GM18520 (cell line): ENCODE measurements at regions not wholly inside any gene's neighbourhood (a gene's known extent, or its start where the extent isn't known, plus 50 kb on each side); places are given as distances from the start of the nearest gene placed in this dataset.
"Not testable (repeated sequence)": the region's sequence is repeated elsewhere in the genome, so short reads cannot be mapped to it uniquely, and the experiment has no call there.

Experiments used
- ATAC-seq: cut with Tn5 transposase; IDR thresholded peaks from one replicate; pipeline ENCODE4 v1.9.1; 2021; ENCODE audit not compliant: unreplicated experiment

- no peak for ATAC-seq
These were observed 93.1 kb upstream of the BCAR3 start for GRCh38 chr1:93774707-93775106.

DNA sequence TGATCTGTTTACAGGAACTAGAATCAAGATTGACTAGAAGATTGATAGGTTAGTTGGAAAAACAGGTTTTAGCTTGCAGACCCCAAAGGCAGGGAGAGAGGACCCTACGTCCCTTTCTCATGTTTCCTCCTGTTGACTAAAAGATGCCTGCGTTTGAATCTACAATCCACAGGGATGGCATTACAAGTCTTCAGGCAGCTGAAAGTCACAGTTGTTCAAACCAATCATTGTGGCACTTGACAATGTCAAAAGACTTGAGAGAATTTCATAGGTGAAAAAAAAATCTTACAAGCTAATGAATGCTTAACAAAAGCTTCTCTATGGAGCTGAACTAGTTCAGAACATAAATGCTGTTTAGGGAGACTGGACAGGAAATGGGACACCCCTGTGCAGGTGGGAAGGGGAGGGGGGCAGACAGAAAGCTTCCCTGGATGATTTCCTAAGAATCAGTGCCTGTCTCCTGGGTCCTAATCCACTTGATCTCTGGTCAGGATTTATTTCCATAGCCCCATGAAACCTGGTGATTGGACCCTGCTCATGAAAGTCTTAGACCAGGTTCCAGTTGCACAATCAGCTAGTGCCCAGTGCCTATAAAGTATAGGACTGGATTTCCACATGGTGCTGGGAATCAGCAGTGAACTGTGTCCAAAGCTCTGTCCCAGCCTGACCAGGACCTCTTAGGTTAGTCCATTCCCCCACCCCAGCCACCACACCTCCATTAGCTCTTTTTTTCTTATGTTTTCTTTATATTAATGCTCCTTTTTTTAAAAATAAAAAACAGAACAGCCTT, 91.6 kb upstream of the BCAR3 start:
- ATAC-seq, result no peak

- ATAC-seq, result no peak
These were observed 90.2 kb upstream of the BCAR3 start for GRCh38 chr1:93771843-93772242.

DNA sequence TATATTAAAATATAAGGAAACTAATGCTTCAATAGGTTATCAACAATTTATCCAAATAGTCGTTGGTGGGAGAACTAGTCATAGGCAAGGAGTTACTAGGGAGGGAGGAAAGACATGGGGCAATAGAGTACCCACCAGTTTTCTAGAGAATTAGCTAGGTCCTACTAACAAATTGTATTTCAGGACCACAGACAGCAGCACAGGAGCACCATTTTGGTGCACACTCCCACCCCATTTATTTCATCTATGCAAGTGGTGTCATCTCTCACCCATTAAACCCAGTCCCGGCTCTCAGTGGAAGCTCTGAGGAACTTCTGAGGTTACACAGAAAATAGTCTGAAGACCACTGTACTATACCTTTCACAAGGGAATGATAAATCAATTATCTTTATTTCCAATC, 89.0 kb upstream of the BCAR3 start:
- ATAC-seq, result no peak

GRCh38 chr1:93769777-93770176, 88.1 kb upstream of the BCAR3 start:
- ATAC-seq, result no peak

DNA sequence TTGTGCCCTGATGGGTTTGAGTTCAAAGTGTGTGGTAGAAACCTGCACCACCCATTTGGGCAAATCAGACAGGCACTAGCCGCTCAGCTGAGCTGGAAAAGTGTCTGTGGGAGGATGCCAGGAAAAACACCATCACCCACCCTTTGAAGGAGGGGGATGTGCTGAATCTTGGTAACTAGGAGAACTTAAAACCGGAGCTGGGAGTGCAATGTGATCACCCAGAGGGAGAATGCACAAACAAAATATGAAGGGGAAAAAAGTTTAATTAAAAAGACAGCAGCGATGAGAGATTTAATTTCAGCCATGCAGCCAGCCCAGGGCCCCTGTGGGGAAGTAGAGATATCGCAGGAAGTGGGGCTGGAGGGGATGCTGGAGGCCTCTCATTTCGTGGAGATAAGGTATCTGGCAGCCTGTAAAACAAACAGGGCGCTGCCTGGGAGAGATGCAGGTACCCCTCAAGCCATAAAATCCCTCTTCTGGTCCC, 86.8 kb upstream of the BCAR3 start:
- no peak for ATAC-seq

DNA sequence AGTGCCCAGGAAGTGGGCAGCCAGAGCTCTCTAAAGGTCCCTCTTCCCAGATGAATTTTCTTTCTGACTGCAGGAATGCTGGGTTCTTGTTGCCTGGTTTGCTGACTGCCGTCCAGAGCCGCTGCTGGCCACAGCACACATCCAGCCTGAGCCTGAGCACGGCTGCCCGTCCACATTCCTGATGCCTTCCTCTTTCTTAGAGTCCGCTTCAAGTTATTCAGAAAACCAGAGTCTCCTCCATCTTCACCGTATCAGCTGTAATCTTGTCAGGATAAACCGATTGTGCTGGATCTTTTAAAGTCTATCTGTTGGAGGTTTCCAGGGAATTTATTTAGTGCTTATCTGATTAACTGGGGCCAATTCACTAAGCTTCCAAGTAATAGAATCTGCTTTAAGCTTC, 84.8 kb upstream of the BCAR3 start:
- ATAC-seq, result no peak

GRCh38 chr1:93765099-93765498, 83.5 kb upstream of the BCAR3 start:
- no peak for ATAC-seq

- no peak for ATAC-seq
These were observed 82.7 kb upstream of the BCAR3 start for GRCh38 chr1:93764366-93764750.

GRCh38 chr1:93763704-93764365, 82.2 kb upstream of the BCAR3 start:
- no peak for ATAC-seq

DNA sequence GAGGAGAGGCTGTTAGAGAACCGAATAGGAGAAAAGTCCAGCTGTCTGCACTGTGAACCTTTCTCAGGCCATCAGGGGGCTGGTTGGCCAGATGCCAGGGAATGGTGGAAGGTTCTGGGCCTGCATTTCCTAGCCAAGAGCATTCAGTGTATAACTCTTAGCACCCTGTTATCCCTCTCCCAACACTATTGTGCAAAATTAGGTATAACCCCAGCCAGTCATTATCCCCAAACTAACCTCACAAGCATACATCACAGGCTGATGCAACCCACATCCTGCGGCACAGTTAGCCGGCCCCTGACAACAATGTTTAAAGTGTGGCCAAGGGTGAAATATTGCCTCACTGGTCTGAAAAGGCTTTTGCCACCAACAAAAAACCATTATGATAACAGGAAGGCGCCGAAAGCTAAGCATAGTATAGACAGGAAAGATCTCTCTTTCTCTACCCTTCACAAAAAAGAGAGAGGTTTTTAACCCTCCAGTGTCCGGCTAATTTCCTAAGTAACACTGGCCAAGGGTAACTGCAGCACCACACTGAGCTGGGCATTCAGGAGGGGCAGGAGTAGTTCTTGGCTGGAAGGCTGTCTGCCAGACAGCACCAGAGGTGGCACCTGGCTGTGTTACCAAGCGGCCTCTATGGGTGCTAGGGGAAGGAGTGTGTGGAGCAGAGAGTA, 77.3 kb upstream of the BCAR3 start:
- ATAC-seq, result no peak

GRCh38 chr1:93757256-93758036, 75.8 kb upstream of the BCAR3 start:
- no peak for ATAC-seq

GRCh38 chr1:93756657-93757056, 75.0 kb upstream of the BCAR3 start:
- no peak for ATAC-seq

DNA sequence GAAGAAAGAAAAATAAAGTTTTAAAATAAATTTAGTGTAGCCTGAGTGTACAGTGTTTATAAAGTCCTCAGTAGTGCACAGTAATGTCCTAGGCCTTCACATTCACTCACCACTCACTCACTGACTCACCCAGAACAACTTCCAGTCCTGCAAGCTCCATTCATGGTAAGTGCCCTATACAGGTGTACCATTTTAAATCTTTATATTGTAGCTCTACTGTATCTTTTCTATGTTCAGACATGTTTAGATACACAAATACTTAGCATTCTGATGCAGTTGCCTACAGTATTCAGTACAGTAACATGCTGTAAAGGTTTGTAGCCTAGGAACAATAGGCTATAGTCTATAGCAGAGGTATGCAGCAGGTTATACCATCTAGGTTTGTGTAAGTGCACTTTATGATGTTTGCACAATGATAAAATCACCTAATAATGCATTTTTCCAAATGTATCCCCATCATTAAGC, 73.6 kb upstream of the BCAR3 start:
- not testable (repeated sequence) for ATAC-seq

DNA sequence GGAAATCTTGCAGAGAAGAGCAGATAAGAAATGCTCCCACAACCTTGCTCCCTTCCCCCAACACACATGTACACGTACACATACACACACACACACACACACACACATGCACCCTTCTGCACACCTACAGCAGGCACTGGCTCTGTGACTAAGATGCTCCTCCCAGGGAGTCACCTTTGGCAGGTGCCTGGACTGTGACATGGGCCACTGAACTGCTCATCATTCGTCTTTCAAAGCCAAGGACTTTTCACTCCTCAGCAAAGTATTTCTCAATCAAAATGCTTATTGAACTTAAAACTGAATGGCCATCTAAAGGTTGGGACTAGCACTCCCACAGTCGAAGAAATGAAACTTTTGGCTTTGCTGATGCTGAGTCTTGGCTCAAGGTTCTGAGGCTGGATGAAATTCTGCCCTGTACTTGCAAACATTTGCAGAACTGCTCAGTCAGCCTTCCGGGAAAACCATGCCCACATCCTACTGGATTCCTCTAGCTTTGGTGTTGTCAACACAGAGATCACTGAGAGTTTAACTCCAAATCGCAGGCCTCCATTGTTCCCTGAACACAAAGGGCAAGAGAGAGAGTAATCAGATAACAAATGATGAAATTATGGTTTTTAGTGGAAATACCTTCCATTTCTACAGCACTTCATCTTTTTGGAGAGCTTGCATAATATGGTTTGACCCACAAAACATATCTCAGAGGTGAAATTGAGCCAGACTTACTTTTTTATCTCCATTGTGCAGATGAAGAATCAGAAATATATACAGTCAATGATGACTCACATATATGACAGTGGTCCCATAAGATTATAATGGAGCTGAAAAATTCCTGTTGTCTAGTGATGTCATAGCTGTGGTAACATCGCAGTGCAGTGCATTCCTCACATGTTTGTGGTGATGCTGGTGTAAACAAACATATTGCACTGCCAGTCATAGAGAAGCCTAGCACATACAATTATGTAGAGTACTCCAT, 72.4 kb upstream of the BCAR3 start:
- ATAC-seq, result no peak

GRCh38 chr1:93751377-93752250, 70.0 kb upstream of the BCAR3 start:
- ATAC-seq, result no peak

GRCh38 chr1:93750955-93751354, 69.3 kb upstream of the BCAR3 start:
- ATAC-seq, result no peak

DNA sequence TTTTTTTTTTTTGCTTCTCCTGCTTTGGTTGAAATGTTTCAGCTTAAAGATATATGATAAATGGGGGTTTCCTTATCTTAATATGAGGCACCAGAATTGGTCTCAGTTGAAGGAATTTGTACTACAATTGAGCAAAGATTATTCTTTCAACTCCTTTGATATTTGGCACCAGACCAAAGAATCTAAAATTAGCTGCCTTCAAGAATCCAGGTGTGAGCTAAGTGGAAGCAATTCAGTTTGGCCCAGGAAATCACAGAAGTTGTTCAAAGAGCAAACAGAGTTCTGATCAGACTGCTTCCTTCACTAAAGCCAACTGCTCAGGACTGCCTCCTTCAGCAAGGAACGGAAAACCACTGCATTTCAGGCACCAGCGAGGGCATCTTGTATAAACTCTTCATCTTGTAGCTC, 68.3 kb upstream of the BCAR3 start:
- no peak for ATAC-seq

DNA sequence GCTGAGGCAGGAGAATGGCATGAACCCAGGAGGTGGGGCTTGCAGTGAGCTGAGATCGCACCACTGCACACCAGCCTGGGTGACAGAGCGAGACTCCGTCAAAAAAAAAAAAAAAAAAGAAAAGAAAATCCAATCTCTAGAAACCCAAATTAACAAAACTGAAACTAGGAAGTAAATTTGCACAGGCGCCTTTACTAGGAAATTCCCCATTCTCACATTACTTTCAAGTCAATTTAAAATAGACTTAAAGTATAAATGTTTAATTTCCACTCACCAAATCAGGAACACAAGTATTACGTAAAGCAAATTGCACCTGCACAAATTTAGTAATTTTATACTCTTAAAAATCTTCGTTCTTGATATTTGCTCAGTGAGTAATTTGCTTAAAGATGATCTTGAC, 67.8 kb upstream of the BCAR3 start:
- ATAC-seq, result no peak
